GM21529 (cell line): ENCODE measurements at regions not wholly inside any gene's neighbourhood (a gene's known extent, or its start where the extent isn't known, plus 50 kb on each side); places are given as distances from the start of the nearest gene placed in this dataset.

Source experiments
- ATAC-seq: cut with Tn5 transposase; IDR thresholded peaks from one replicate; pipeline ENCODE4 v1.9.1; 2021; ENCODE audit not compliant: unreplicated experiment

DNA sequence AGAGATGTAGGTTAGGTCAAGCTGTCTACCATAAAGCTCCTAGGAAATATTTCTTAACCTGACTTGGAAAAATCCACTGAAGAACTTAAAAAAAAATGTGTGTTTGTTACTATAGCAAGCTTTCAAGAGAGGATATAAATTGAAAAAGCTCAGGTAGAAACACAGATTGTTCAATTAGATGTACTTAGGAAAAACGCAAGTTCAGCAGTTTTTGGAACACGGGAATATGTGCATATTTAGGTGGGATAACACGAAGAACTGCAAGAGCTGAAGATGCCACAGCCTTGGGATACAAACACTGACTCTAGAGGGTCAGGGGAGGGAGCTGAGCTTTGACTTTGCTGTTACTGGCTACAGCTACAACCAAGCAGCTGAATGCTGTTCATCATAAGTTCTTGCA, 77.8 kb upstream of the FSHB start:
- no peak for ATAC-seq

DNA sequence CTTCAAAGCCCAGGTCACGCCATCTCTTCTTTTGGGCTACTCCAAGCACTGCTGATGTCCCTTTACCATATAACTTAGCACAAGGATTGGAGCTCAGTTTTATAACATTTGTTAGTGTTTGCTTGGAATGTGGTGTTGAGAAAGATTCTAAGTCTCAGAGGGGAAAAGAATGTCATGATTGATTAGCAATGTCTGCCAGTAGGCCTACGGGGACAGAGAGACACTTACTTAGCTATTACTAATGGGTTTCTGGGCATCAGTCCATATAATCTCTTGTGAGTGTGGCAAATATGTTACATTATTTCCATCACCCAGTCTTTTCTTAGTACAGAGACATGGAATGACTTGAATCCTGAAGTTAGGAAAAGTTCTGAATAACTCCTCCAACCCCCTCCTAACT, 75.4 kb upstream of the FSHB start:
- no peak for ATAC-seq

DNA sequence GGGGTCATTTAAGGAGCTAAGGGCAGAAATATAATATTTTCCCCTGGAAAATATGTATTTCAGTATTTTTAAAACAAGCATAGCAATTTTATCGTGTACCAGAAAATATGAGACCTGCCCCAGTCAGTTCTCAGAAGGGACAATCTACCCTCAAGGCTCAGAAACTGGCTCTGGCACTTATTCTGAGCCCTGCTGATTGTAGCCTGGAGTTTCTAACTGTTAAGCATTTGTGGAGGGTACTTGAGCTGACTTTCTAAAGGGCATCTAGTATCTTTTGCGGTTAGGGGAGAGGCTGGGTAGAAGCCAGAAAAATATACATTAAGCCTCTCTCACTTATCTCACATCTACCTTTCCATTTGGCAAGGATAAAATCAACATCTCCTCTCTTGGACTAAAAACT, 71.3 kb upstream of the FSHB start:
- no peak for ATAC-seq

DNA sequence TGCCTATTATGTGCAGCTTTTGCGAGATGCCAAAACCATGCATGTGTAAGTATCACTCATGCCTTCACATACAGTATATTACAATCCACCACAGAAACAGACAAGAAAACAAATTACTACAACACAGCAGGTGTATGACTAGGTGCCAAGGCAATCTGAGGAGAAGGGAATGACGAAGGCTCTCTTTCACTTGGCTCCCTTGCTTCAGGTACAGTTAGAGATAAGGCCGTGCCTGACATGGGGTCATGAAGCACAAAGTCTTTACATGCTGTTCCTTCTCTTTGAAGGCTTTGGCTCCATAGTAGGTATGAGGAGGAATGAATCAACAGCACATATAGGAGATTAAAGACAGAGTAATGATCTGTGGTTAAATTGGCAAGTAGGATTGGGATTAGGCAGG, 65.2 kb upstream of the FSHB start:
- ATAC-seq, result no peak

DNA sequence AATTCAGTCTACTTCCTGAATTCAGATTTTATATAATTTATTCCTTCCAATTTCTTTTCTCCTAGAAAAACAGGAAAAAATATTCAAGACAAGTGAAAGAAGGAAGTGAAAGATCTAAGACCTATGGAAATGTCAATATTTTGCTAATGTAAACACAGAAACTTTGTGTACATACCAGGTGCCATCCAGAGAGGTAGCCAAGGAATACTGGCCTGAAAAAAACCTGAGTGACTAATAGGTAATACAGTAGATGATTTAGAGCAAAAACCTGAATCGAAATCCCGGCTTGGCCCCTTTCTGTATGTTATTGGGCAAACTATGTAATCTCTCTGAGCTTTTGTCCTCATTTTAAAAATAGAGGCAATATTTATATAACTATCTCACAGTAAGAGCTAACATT, 59.2 kb upstream of the FSHB start:
- ATAC-seq, result no peak

DNA sequence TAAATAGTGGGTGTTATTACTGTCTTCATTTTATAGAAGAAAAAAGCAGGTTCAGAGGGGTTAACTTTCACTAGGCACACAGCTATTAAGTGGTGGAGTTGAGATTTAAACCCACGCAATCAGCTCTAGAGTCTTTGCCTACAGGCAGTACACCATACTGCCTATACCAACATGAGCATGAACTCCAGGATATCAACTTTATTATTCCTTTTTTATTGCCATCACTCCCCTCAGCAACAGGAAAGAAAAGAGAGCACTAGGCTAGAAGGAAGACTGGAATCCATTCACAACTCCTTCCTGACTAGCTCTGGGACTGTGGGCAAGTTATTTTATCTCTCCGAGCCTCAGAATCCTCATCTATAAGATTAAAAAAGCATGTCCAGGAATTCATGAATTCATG, 58.7 kb upstream of the FSHB start:
- no peak for ATAC-seq

DNA sequence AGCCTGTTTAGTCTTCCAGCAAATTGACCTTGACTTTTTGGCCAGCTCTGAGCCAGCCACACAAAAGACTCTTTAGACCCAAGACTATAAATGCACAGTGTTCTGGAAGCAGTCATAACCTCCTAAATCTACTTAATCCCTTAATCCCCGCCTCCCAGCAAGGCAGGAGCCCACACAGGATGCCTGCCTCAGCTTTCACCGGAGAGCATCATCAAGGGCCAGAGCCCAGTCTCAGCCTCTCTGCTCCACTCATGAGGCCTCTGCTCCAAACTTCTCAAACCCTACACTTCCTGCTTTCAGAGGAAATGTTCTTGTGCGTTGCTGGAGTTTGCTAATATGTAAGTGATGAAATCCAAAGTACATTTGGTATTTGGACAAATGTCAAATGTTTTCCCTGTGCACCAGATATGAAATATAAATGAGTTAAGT, 57.9 kb upstream of the FSHB start:
- no peak for ATAC-seq

DNA sequence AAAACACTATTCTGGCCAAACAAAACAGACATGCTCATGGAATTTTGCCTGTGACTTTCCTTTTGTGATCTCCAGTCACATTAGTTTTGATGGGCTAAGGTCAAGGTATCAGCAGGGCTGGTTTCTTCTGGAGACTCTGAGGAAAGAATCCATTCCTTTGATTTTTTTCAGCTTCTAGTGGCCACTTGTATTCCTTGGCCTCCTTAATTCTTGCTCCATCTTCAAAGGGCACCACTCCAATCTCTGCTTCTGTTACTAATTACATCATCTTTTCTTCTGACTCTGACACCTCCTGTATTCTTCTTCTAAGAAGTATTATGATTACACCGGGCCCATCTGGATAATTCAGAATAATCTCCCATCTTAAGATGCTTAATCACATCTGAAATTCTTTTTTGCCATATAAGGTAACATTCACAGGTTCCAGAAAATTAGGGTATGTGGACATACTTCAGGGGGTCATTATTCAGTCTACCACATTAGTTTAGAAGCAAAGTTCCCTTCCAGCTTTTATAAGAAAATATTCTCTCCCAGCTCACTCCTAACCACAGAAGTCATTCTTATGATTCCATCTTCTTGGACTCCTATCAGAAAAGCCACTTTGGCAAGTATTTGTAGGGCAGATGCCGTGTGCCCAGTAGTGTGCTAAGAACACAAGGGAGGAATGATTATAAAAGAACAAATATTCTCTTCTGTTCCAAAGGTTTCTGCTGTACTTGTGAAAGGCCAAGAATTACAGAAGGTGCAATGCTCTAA, 56.4 kb upstream of the FSHB start:
- no peak for ATAC-seq
